KG1 (cell line): ENCODE measurements at regions not wholly inside any gene's neighbourhood (a gene's known extent, or its start where the extent isn't known, plus 50 kb on each side); places are given as distances from the start of the nearest gene placed in this dataset.
"Not testable (repeated sequence)": the region's sequence is repeated elsewhere in the genome, so short reads cannot be mapped to it uniquely, and the experiment has no call there.

ENCODE experiments used
- DNase-seq: peaks from one replicate; lab custom pipeline; 2025; lab: John Stamatoyannopoulos, UW

GRCh38 chr22:22822106-22822505 lies 65.5 kb upstream of the IGLL5 start:
- no peak for DNase-seq

GRCh38 chr22:22822553-22822952 lies 65.1 kb upstream of the IGLL5 start:
- not testable (repeated sequence) for DNase-seq

- DNase-seq: peak; percentile 27
Observed at GRCh38 chr22:22823131-22823810, 64.3 kb upstream of the IGLL5 start.

DNA sequence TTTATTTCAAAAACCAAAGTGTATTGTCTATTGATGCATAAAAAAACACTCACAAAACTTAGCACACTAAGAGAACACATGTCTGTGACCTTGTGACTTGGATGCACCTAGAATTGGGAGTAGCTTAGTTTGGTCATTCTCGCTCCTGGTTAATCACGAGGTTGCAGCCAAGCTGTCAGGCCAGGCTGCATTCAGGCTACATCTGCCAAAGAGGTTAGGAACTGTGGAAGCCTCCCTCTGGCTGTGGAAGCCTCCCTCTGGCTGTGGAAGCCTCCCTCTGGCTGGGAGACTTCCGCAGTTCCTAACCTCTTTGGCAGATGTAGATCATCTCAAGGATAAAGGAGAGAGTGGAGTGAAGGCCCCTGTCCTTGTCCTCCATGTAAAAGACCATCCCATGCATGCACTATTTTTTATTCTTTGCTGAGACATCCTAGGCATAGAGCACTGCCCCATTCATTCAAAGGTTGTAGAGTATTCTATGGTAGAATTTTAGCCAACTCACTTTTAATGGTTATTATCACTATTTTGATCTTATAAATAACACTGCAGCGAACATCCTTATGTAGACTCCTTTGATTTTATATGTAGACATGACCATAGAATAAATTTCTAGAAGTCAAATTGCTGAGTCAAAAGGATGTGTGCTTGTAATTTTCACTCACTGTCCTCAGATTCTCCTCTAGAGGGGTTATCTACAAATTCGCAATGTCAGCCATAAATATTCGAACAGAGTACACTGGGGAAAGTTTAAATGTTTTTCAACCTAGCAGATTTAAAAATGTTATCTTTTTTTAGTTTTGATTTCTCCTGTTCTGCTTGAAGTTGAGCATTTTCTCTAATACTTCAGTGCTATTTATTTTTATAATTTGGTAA lies 63.0 kb upstream of the IGLL5 start:
- DNase-seq: no peak

GRCh38 chr22:22825213-22825593 lies 62.4 kb upstream of the IGLL5 start:
- DNase-seq: no peak

DNA sequence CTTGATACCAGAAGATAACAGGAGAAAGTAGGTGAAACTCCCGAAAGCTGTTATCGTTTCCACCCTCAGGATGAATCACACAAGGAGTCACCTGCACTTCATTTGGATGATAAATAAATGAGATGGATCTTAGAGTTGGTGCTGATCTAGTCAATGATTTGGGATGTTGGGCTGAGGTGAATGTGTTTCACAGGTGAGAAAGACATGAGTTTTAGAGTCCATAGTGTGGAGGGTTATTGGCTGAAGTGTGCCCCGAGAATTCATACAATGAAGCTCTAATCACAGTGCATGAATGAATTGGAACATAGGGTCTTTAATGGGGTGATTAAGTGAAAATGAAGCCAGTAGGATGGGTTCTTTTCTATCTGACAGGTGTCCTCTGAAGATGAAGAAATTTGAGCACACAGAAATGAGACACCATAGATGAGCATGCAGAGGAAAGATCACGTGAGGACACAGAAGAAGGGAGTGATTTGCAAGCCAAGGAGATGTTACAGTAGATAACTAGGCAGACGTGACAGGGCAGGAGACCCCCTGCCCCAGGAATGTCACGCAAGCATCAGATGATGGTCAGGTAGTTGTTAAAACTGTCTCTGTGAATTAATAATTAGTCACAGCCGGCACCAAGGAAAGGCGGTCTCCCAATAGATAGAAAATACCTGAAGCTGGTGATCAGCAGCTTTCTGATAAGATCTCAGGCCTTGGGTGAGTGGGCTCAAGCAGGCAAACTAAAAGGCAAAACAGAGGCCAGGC lies 60.3 kb upstream of the IGLL5 start:
- no peak for DNase-seq

DNA sequence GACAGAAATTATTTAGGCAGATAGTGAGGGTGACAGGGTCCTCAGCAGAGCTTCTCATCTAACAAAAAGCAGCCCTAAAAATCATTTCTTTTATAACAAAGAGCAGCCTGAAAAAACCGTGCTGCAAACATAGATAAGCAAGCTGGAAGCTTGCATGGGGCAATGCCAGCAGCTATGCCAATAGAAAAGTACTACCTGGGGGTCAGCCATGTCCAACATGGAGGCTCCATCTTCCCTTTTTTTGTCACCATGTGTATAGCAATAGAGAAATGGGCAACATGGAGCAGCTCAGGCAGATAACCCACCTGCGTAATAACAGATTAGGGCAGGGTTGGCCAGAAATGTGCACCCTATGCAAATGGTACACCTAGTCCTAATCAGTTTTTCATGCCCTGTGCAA lies 57.4 kb upstream of the IGLL5 start:
- DNase-seq: no peak

DNA sequence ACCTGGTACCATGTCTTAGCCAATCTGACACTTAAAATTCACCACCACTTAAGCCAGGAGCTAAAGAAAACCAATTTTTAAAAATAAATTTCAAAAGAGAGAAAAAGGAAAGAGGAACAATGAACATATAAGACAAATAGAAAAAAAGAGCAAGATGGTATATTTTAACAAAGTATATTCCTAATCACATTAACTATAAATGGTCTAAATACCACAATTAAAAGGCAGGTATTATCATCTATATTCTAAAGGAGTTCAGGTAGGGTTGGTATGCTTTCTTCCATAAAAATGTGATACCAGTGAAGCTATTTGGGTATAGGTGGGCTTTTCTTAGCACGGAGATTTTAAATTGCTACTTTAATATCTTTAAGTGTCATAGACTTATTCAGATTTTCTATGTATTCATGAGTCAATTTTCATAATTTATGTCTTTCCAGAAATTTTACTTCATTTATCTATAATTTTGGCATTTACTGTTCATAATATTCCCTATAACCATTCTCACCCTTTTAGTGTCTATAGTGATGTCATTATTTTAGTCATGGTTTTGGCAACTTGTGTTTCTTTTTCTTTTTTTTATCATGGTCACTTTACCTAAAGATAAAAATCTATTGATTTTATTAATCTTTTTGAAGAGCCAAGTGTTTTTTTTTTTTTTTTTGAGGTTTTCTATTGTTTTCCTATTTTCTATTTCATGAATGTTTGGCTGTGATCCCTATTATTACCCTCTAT lies 56.5 kb upstream of the IGLL5 start:
- no peak for DNase-seq

GRCh38 chr22:22833059-22833458 lies 54.6 kb upstream of the IGLL5 start:
- DNase-seq: no peak

DNA sequence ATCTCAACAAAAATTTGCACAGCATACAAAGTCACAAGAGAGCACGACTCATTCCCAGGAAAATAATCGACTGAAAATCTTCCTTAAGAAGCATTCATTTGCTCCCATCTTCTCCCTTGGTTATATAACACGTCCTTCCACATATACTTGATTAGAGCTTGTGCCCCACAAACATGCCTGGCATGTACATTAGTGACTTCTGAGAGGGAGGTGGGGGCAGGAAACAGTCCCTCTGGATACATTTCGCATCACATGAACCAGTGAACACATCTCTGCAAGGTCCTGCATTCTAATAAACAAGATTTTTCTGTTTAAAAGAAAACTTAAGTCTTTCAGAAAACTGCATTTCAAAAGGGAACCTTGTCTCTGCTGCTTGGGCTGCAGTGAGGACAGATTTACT lies 54.1 kb upstream of the IGLL5 start:
- no peak for DNase-seq

DNA sequence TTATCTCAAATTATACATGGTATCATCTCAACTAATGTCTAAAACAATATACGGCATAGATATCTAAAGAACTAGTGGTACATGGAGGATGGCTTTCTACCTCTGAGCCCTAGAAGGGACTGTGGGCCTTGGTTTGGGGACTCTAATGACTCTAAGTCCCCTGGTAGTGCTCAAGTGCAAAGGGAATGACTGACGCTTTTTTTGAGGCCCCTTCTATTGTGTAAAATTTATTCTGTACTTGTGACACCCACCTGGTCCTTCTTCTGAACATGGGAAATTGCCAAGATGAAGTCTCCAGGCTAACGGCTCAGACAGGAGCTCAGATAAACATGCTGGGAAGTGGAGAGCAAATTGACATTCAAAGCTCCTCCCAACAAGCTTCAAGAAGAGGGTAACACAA lies 53.4 kb upstream of the IGLL5 start:
- no peak for DNase-seq

GRCh38 chr22:22834783-22835182 lies 52.8 kb upstream of the IGLL5 start:
- DNase-seq: no peak

GRCh38 chr22:22835242-22835641 lies 52.4 kb upstream of the IGLL5 start:
- no peak for DNase-seq

- no peak for DNase-seq
Observed at GRCh38 chr22:22835771-22836291, 51.8 kb upstream of the IGLL5 start.

GRCh38 chr22:22836635-22837034 lies 51.0 kb upstream of the IGLL5 start:
- DNase-seq: no peak
